ENCODE measurements at regions not wholly inside any gene's neighbourhood (a gene's known extent, or its start where the extent isn't known, plus 50 kb on each side); places are given as distances from the start of the nearest gene placed in this dataset.

DNA sequence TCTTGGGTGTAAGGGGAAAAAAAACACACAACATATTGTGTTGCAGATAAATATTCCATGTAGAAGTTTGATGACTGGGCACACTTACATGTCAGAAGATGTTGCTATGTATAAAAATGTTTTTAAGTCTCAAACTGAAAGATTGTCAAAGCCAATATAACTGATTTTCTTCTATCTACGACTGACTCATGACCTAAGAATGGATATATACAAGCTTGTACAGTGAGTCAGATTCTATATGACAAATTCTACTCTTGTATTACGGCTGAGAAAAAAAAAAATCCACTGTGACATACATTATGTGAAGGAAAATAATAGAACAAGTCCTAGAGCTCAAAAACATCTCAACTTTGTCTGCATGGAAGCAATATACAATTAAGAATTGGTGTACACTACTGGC lies 343.0 kb upstream of the PCDH15 start:
- no peak for TF ChIP-seq SMC3 (conservative IDR thresholded peaks at IDR 0.05; ENCODE audit: poor library complexity)
- no peak for TF ChIP-seq EZH2 (IDR thresholded peaks at IDR 0.05; ENCODE audit: borderline replicate concordance, insufficient read depth, low read length, poor library complexity, severe bottlenecking)

Data from neural cell (in vitro differentiated cells).